ENCODE measurements at regions not wholly inside any gene's neighbourhood (a gene's known extent, or its start where the extent isn't known, plus 50 kb on each side); places are given as distances from the start of the nearest gene placed in this dataset.
"Not testable (repeated sequence)": the region's sequence is repeated elsewhere in the genome, so short reads cannot be mapped to it uniquely, and the experiment has no call there.

GRCh38 chr1:118461154-118461553 lies 276.1 kb upstream of the SPAG17 start:
- no peak for DNase-seq (ENCODE audit: low read depth)

DNA sequence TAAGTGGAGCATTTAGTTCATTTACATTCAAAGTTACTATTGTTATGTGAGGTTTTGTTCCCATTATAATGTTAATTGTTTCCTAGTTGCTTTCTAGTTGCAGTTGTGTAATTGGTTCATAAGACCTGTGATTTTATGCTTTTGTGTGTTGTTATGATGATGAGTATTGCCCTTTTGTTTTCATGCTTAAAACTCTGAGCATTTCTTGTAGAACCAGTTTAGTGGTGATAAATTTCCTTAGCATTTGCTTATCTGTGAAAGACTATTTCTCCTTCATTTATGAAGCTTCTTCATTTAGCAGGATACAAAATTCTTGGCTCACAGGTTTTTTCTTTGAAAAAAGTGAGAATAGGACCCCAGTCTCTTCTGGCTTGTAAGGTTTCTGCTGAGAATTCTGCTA lies 274.8 kb upstream of the SPAG17 start:
- no peak for DNase-seq (ENCODE audit: low read depth)

DNA sequence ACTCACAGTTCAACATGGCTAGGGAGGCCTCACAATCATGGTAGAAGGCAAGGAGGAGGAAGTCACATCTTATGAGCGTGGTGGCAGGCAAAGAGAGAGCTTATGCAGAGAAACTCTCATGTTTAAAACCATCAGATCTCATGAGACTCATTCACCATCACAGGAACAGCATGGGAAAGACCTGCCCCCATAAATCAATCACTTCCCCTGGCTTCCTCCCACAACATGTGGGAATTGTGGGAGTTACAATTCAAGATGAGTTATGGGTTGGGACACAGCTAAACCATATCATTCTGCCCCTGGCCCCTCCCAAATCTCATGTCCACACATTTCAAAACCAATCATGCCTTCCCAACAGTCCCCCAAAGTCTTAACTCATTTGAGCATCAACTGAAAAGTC lies 268.8 kb upstream of the SPAG17 start:
- DNase-seq (ENCODE audit: low read depth) = not testable (repeated sequence)

DNA sequence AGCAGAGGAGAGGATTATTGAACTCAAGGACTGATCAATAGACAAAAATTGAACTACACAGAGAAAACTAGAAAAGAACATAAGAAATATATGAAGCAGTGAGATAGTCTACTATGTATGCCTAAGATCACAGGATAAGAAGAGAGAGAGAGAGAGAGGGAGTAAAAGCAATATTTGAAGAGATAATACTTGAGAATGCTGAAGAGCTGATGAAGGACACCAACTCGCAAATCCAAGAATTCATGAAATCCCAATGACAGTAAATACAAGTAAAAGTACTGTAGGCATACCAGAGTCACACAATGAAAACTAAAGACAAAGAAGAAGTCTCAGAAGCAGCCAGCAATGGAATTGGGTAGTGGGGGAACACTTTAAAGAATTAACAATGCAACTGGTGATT lies 260.1 kb upstream of the SPAG17 start:
- no peak for DNase-seq (ENCODE audit: low read depth)

DNA sequence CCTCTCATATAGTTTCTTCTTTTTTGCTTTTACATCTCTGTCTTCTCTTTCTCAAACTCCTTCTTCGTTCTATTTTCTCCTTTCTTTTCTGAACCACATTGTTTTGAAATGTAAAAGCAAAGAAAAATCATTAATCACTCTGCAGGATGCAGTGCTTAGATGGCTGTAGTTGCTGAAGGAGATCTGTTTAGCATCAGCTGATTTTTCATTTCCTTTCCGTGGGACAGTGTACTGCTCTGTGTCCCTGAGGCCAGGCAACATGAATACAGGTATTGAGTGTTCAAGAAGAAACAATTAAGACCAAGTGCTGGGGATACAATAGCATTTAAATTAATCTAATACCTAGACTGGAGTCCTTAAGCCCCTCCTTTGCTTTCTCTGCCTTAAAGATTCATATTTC lies 257.2 kb upstream of the SPAG17 start:
- DNase-seq (ENCODE audit: low read depth) = no peak

GRCh38 chr1:118437664-118438063 lies 252.6 kb upstream of the SPAG17 start:
- DNase-seq (ENCODE audit: low read depth) = no peak

DNA sequence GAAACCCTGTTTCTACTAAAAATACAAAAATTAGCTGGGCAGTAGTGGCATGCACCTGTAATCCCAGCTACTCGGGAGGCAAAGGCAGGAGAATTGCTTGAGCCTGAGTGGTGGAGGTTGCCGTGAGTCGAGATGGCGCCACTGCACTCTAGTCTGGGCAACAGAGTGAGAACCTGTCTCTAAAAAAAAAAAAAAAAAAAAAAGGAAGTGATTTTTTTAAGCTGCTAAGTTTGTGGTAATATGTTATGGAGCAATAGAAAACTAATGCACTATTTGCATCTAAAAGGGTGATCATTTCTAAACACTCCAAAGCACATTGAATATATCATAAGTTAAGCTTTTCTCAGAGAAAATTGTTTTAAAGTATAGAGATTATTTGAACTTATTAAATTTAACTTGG lies 244.8 kb upstream of the SPAG17 start:
- DNase-seq (ENCODE audit: low read depth) = no peak

GRCh38 chr1:118421868-118422350 lies 236.9 kb upstream of the SPAG17 start:
- no peak for DNase-seq (ENCODE audit: low read depth)

GRCh38 chr1:118404024-118404423 lies 219.0 kb upstream of the SPAG17 start:
- no peak for DNase-seq (ENCODE audit: low read depth)

GRCh38 chr1:118397496-118397859 lies 212.4 kb upstream of the SPAG17 start:
- DNase-seq (ENCODE audit: low read depth) = no peak

DNA sequence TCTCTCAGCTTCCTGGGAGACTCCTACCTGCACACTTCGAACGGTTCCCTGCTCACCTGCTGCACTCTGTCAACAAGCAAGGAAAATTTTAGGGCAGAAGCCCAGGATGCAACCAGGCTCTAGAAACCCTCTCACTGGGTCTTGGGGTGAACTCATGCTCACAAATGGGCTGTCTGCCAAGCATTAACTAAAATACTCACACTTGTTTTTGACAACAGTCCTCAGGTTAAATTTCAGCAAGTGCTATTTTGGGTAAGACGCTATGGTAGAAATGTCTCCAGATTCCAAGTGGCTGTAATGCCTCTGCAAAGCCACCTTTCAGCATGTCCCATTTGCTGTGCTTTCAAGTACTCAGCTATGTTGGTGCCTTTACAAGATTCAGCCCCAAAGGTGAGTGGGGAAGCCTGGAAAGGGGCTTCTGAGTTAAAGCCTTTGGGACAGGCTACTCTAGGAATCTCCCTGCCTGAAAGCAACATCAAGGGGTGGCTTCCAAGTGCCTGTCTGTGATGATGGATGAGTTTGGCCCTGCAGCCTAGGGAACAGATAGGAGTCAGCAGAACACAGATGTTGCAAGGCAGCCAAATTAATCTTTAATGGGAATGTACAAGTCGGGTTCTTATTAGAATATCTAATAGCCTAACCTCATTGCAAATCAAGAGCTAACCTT lies 211.9 kb upstream of the SPAG17 start:
- no peak for DNase-seq (ENCODE audit: low read depth)

DNA sequence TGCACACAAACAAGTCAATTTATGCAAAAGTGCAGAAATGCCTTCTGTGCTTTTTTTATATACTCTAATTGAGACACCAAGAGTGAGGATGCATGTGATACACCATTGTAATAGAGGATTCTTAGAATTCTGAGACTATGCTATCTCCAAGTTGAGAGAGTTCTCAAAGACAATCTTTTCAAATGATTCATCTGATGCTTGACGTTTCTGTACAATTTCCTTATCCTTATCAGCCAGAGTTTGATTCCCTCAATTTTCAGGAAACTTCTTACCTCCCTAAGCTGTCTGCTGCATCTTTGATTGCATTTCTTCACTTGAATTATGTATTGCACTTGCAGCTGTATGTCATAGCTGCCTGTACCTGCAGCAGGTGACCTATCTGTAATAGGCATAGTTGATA lies 211.3 kb upstream of the SPAG17 start:
- no peak for DNase-seq (ENCODE audit: low read depth)

DNA sequence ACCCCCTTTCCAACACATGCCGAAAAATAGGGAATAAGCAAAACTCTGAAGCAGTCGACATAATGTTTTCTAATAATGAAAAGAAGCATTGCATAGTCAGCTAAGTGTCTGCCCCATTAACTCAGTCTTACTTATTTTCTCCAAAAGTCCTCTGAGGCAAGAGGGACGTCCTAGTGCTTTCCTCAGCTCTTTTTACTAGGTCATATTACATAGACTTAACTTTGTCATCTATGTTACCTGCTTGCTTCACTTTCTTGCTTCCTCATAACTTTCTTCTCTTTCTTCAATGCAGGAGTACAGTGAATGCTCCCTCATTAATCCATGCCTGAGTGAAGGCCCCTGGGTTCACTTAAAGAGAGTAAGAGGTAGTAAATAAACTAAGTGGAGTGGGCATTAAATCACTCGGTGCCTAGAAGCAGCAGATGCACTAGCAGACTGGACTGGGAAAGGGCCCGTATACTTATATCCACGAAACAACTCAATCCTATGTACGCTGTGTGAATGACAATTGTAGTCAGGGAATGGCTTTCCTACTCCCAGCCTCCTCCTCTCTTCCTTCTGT lies 210.5 kb upstream of the SPAG17 start:
- no peak for DNase-seq (ENCODE audit: low read depth)

DNA sequence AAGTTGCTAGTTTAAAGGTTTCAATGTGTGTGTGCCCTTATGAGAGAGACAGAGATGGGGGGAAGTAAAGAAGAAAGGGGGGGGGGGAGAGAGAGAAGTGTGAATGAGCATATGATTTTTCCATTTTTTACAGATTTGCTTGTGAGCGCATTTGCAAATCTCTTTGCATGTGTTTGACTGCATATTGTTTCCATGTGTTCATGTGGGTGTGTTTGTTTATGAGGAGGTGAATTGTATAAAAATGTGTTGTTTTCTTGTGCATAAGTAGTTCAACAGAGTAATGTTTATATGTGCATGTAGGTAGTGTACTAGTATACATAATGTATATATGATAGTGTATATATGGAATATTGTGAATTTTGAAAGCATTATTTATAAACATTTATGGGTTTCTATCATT lies 205.9 kb upstream of the SPAG17 start:
- DNase-seq (ENCODE audit: low read depth) = no peak

GRCh38 chr1:118388301-118388959 lies 203.4 kb upstream of the SPAG17 start:
- no peak for DNase-seq (ENCODE audit: low read depth)

DNA sequence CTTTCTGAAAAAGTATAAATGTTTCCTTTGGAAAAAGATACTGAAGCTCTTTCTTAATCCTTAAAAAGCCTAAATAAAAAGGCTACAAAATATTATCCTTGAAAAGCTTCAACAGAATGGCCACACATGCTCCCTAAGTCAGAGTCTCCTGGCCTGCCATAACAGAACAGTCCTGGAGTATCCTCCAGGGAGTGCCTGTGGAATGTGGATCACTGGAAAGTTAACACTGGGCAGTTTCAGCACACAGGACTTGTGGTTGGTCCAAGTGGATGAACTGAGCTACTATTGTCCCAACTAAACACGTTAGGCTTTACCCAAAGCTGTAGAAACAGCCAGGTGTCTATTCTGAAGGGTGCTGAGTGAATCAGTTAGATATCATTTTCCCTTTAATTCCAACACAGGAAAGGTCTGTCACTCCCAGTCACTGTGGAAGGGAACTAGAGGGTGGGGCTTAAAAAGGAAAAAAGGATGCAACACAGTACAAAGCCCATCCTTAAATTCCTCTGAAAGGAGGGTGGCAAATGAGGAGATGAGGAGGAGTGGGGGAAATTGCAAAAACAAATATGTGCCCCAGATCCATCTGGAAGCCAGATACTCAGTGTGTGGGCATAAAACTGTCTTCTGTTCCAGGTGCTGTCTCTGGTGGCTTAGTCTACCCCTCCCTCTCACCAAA lies 196.3 kb upstream of the SPAG17 start:
- no peak for DNase-seq (ENCODE audit: low read depth)

DNA sequence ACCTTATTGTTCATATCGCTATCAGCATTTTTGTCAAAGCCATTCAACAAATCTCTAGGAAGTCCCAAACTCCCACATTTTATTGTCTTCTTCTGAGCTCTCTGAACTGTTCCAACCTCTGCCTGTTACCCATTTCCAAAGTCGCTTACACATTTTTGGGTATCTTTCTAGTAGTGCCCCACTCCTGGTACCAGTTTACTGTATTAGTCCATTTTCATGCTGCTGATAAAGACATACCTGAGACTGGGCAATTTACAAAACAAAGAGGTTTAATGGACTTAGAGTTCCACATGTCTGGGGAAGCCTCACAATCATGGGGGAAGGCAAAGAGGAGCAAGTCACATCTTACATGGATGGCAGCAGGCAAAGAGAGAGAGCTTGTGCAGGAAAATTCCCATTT lies 192.2 kb upstream of the SPAG17 start:
- DNase-seq (ENCODE audit: low read depth) = not testable (repeated sequence)

DNA sequence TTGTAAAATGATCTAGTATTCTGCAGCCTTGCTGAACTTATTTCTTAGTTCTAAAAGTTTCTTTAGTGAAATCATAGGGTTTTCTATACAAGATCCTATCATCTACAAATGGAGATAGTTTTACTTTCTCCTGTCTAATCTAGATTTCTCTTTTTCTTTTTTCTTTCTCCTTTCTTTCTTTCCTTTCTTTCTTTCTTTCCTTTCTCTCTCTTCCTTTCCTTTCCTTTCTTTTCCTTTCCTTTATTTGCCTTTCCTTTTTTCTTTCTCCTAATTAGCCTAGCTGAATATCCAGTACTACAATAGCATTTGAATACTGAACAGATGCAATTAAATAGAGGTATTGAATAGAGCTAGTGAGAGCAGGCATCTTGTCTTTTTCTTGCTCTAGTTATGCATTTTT lies 186.6 kb upstream of the SPAG17 start:
- DNase-seq (ENCODE audit: low read depth) = no peak

DNA sequence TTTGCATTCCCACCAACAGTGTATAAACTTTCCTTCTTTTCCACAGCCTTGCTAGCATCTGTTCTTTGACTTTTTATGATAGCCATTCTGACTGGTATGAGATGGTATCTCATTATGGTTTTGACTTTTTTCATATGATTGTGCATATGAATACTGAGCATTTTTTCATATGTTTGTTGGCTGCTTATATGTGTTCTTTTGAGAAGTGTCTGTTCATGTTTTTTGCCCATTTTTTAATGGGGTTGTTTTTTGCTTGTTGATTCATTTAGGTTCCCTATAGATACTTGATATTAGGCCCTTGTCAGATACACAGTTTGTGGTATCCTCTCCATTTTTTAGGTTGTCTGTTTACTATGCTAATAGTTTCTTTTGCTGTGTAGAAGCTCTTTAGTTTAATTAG lies 185.8 kb upstream of the SPAG17 start:
- no peak for DNase-seq (ENCODE audit: low read depth)

DNA sequence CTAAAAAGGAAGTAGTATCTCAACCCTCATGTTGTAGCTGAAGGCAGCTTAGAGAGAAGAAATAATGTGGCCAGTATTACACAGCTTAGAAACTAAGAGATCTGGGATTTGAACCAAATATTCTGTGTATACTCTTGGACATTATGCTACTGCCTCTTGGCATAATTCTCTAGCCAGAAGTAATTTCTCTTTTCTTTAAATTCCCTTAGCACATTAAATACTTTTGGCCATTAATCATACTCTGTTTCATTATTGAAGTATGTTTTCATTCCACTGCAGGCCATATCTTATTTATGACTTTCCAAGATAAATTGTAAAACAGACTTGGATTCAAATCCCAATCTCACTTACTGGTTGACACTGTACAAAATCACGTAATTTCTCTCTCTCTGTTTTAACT lies 181.3 kb upstream of the SPAG17 start:
- no peak for DNase-seq (ENCODE audit: low read depth)

- no peak for DNase-seq (ENCODE audit: low read depth)
Observed at GRCh38 chr1:118364882-118365281, 179.9 kb upstream of the SPAG17 start.

GRCh38 chr1:118363396-118363795 lies 178.4 kb upstream of the SPAG17 start:
- DNase-seq (ENCODE audit: low read depth) = no peak

- peak; percentile 43 for DNase-seq (ENCODE audit: low read depth)
Observed at GRCh38 chr1:118360817-118361216, 175.8 kb upstream of the SPAG17 start.

All from LHCN-M2 (cell line).